Astrocyte (in vitro differentiated cells and primary cell): ENCODE measurements at regions not wholly inside any gene's neighbourhood (a gene's known extent, or its start where the extent isn't known, plus 50 kb on each side); places are given as distances from the start of the nearest gene placed in this dataset.

Experiments
- DNase-seq: peaks from one replicate; pipeline ENCODE4 v3.0.0-alpha.2; 2010; ENCODE audit warnings: low read depth
- FAIRE-seq: peaks from 2 replicates; lab custom pipeline; 2011; peaks lifted over from hg19 to GRCh38; lab: Jason Lieb, UNC
- H2AFZ ChIP-seq: 2 replicates; pipeline ENCODE4 v1.6.0; 2012; ENCODE audit warnings: low read depth, low read length, inconsistent platforms
- H3K27ac ChIP-seq: 2 replicates; pipeline ENCODE4 v1.5.1; 2011; ENCODE audit warnings: low read depth, low read length, inconsistent platforms
- H3K27me3 ChIP-seq: 2 replicates; pipeline ENCODE4 v1.6.0; 2011; ENCODE audit warnings: low read length, inconsistent platforms; ENCODE audit not compliant: insufficient read depth
- H3K36me3 ChIP-seq: 2 replicates; pipeline ENCODE4 v1.5.1; 2011; ENCODE audit warnings: low read length, inconsistent platforms; ENCODE audit not compliant: insufficient read depth
- H3K4me1 ChIP-seq: 2 replicates; pipeline ENCODE4 v1.5.1; 2011; ENCODE audit warnings: low read length, inconsistent platforms; ENCODE audit not compliant: insufficient read depth
- H3K4me2 ChIP-seq: 2 replicates; pipeline ENCODE4 v1.6.0; 2012; ENCODE audit warnings: low read length, inconsistent platforms
- H3K4me3 ChIP-seq: 2 replicates; pipeline ENCODE4 v1.5.1; 2011; ENCODE audit warnings: low read depth, mild to moderate bottlenecking, low read length, inconsistent platforms; ENCODE audit not compliant: insufficient read depth
- H3K79me2 ChIP-seq: 2 replicates; pipeline ENCODE4 v1.6.0; 2012; ENCODE audit warnings: mild to moderate bottlenecking, low read length, inconsistent platforms; ENCODE audit not compliant: insufficient read depth
- H3K9ac ChIP-seq: 2 replicates; pipeline ENCODE4 v1.6.0; 2012; ENCODE audit warnings: mild to moderate bottlenecking, low read length, inconsistent platforms
- H3K9me3 ChIP-seq: 2 replicates; pipeline ENCODE4 v1.5.1; 2012; ENCODE audit warnings: low read depth, mild to moderate bottlenecking, low read length, inconsistent platforms; ENCODE audit not compliant: insufficient read depth
- H4K20me1 ChIP-seq: 2 replicates; pipeline ENCODE4 v1.6.0; 2012; ENCODE audit warnings: low read length, inconsistent platforms; ENCODE audit not compliant: insufficient read depth
- H3K27ac Mint-ChIP-seq: one replicate; pipeline ENCODE4 v1.8.0; 2021; ENCODE audit warnings: mild to moderate bottlenecking, mixed read lengths; ENCODE audit not compliant: unreplicated experiment
- H3K27me3 Mint-ChIP-seq: one replicate; pipeline ENCODE4 v1.8.0; 2021; ENCODE audit warnings: low read depth, mixed read lengths; ENCODE audit not compliant: unreplicated experiment
- H3K36me3 Mint-ChIP-seq: one replicate; pipeline ENCODE4 v1.8.0; 2021; ENCODE audit warnings: low read depth, mixed read lengths; ENCODE audit not compliant: unreplicated experiment
- H3K4me1 Mint-ChIP-seq: one replicate; pipeline ENCODE4 v1.8.0; 2021; ENCODE audit warnings: low read depth, mixed read lengths; ENCODE audit not compliant: unreplicated experiment
- H3K4me3 Mint-ChIP-seq: one replicate; pipeline ENCODE4 v1.8.0; 2021; ENCODE audit warnings: mild to moderate bottlenecking, moderate library complexity, mixed read lengths; ENCODE audit not compliant: unreplicated experiment
- H3K9me3 Mint-ChIP-seq: one replicate; pipeline ENCODE4 v1.8.0; 2021; ENCODE audit warnings: mild to moderate bottlenecking, mixed read lengths; ENCODE audit not compliant: unreplicated experiment
- CTCF ChIP-seq: IDR thresholded peaks from 2 replicates; pipeline ENCODE4 v1.5.1; 2011; ENCODE audit warnings: low read depth, mild to moderate bottlenecking, inconsistent platforms, low read length, moderate library complexity; ENCODE audit not compliant: insufficient read depth
- EZH2 ChIP-seq: IDR thresholded peaks from 2 replicates; pipeline ENCODE4 v1.6.1; 2012; ENCODE audit warnings: mild to moderate bottlenecking, low read length, inconsistent platforms; ENCODE audit not compliant: insufficient read depth

GRCh38 chrX:124814106-124814505 is 467.7 kb downstream of the SH2D1A start:
- Histone ChIP-seq H3K4me1 (no peaks in the 10 kb centered on the region), H3K27me3 (no peaks in the 10 kb centered on the region), H3K79me2 (no peaks in the 10 kb centered on the region), H3K4me3 (no peak overlapping the region), H3K9me3 (no peaks in the 10 kb centered on the region), H2AFZ (no peak overlapping the region), H4K20me1 (no peaks in the 10 kb centered on the region), H3K4me2 (no peak overlapping the region), H3K9ac (no peak overlapping the region), H3K27ac (no peak overlapping the region), H3K36me3 (no peaks in the 10 kb centered on the region)
- FAIRE-seq (peak; percentile 52), DNase-seq (no peak)
- no peak overlapping the region for H3K4me3 Mint-ChIP-seq
- no peaks in the 10 kb centered on the region for H3K27me3 Mint-ChIP-seq
- no peak overlapping the region for H3K27ac Mint-ChIP-seq
- no peaks in the 10 kb centered on the region for H3K4me1 Mint-ChIP-seq
- TF ChIP-seq CTCF (no peak), EZH2 (no peak)
- no peaks in the 10 kb centered on the region for H3K36me3 Mint-ChIP-seq
- no peaks in the 10 kb centered on the region for H3K9me3 Mint-ChIP-seq

- no peak overlapping the region for H3K27ac ChIP-seq
- H3K9ac ChIP-seq = no peak overlapping the region
- FAIRE-seq = peak; percentile 87
- no peaks in the 10 kb centered on the region for H3K36me3 ChIP-seq
- no peak for TF ChIP-seq CTCF
- no peak for TF ChIP-seq EZH2
- H4K20me1 ChIP-seq = no peaks in the 10 kb centered on the region
- H3K27me3 Mint-ChIP-seq = no peaks in the 10 kb centered on the region
- DNase-seq = no peak
- no peak overlapping the region for H3K4me3 Mint-ChIP-seq
- H3K79me2 ChIP-seq = no peaks in the 10 kb centered on the region
- H2AFZ ChIP-seq = no peak overlapping the region
- H3K9me3 ChIP-seq = no peaks in the 10 kb centered on the region
- no peaks in the 10 kb centered on the region for H3K9me3 Mint-ChIP-seq
- no peaks in the 10 kb centered on the region for H3K4me1 ChIP-seq
- no peak overlapping the region for H3K4me2 ChIP-seq
- H3K4me1 Mint-ChIP-seq = no peaks in the 10 kb centered on the region
- no peak overlapping the region for H3K27ac Mint-ChIP-seq
- no peaks in the 10 kb centered on the region for H3K36me3 Mint-ChIP-seq
- no peaks in the 10 kb centered on the region for H3K27me3 ChIP-seq
- H3K4me3 ChIP-seq = no peak overlapping the region
These were observed 471.7 kb downstream of the SH2D1A start for GRCh38 chrX:124818033-124818432.

- Mint-ChIP-seq H3K4me1 (no peaks in the 10 kb centered on the region), H3K9me3 (no peaks in the 10 kb centered on the region), H3K4me3 (no peak overlapping the region), H3K36me3 (no peaks in the 10 kb centered on the region), H3K27ac (no peak overlapping the region), H3K27me3 (no peaks in the 10 kb centered on the region)
- FAIRE-seq (no peak), DNase-seq (no peak)
- TF ChIP-seq EZH2 = no peak
- TF ChIP-seq CTCF = no peak
- Histone ChIP-seq H3K27ac (no peak overlapping the region), H3K4me3 (no peak overlapping the region), H3K4me2 (no peak overlapping the region), H3K79me2 (no peaks in the 10 kb centered on the region), H4K20me1 (no peaks in the 10 kb centered on the region), H3K9me3 (no peaks in the 10 kb centered on the region), H3K9ac (no peak overlapping the region), H3K4me1 (no peaks in the 10 kb centered on the region), H3K36me3 (no peaks in the 10 kb centered on the region), H2AFZ (no peak overlapping the region), H3K27me3 (no peaks in the 10 kb centered on the region)
These were observed 472.4 kb downstream of the SH2D1A start for GRCh38 chrX:124818764-124819163.
